Smooth muscle cell (in vitro differentiated cells): ENCODE measurements at regions not wholly inside any gene's neighbourhood (a gene's known extent, or its start where the extent isn't known, plus 50 kb on each side); places are given as distances from the start of the nearest gene placed in this dataset.

Source experiments
- DNase-seq: peaks from one replicate; lab custom pipeline; 2025; ENCODE audit not compliant: unreplicated experiment; lab: John Stamatoyannopoulos, UW
- H2AFZ ChIP-seq: fragments of 200-600 bp; sonication (generic); 2 replicates; pipeline ENCODE4 v1.6.0; 2016; ENCODE audit warnings: antibody characterized with exemption, low read depth, mild to moderate bottlenecking
- H3F3A ChIP-seq: fragments of 200-600 bp; sonication (generic); 2 replicates; pipeline ENCODE4 v1.6.0; 2017; ENCODE audit warnings: antibody characterized with exemption, low read depth
- H3K27ac ChIP-seq: fragments of 200-600 bp; sonication (generic); 2 replicates; pipeline ENCODE4 v1.5.1; 2016; ENCODE audit warnings: low read depth, mild to moderate bottlenecking
- H3K27me3 ChIP-seq: fragments of 200-600 bp; sonication (generic); 2 replicates; pipeline ENCODE4 v1.6.1; 2016; ENCODE audit warnings: low read depth, mild to moderate bottlenecking
- H3K36me3 ChIP-seq: fragments of 200-600 bp; sonication (generic); 2 replicates; pipeline ENCODE4 v1.5.1; 2016; ENCODE audit warnings: low read depth
- H3K4me1 ChIP-seq: fragments of 200-600 bp; sonication (generic); 2 replicates; pipeline ENCODE4 v1.5.1; 2016; ENCODE audit warnings: low read depth
- H3K4me2 ChIP-seq: fragments of 200-600 bp; sonication (generic); 2 replicates; pipeline ENCODE4 v1.6.0; 2016; ENCODE audit warnings: mild to moderate bottlenecking
- H3K4me3 ChIP-seq: fragments of 200-600 bp; sonication (generic); 2 replicates; pipeline ENCODE4 v1.5.1; 2016; ENCODE audit warnings: mild to moderate bottlenecking
- H3K79me2 ChIP-seq: fragments of 200-600 bp; sonication (generic); 2 replicates; pipeline ENCODE4 v1.6.0; 2016; ENCODE audit warnings: low read depth, mild to moderate bottlenecking
- H3K9ac ChIP-seq: fragments of 200-600 bp; sonication (generic); 2 replicates; pipeline ENCODE4 v1.6.0; 2016; ENCODE audit warnings: low read depth
- H3K9me3 ChIP-seq: fragments of 200-600 bp; sonication (generic); replicated peaks from 2 replicates; pipeline ENCODE4 v1.5.1; 2016; ENCODE audit warnings: low read depth
- H4K20me1 ChIP-seq: fragments of 200-600 bp; sonication (generic); 2 replicates; pipeline ENCODE4 v1.6.0; 2016; ENCODE audit warnings: low read depth
- CTCF ChIP-seq: fragments of 200-600 bp; sonication (generic); IDR thresholded peaks from 2 replicates; pipeline ENCODE4 v1.5.1; 2017; ENCODE audit warnings: borderline replicate concordance, mild to moderate bottlenecking, antibody characterized with exemption; ENCODE audit not compliant: insufficient read depth, poor library complexity, severe bottlenecking
- WGBS: methylation state at CpG from one replicate; pipeline ENCODE4 v1.1.7; 2016; ENCODE audit warnings: low lambda C conversion rate; 5-methylcytosine and 5-hydroxymethylcytosine counted together

GRCh38 chr3:82390868-82391267 lies 629.4 kb upstream of the GBE1 start:
- no peak overlapping the region for H3K27ac ChIP-seq
- H2AFZ ChIP-seq, result no peak overlapping the region
- H3K27me3 ChIP-seq, result no peaks in the 10 kb centered on the region
- no peak for TF ChIP-seq CTCF
- no peaks in the 10 kb centered on the region for H3F3A ChIP-seq
- WGBS, result 92% methylated on average over 4 of the region's 4 CpGs
- no peak for DNase-seq
- H3K9ac ChIP-seq, result no peak overlapping the region
- H3K4me3 ChIP-seq, result no peak overlapping the region
- H3K36me3 ChIP-seq, result no peaks in the 10 kb centered on the region
- H3K79me2 ChIP-seq, result no peaks in the 10 kb centered on the region
- H3K4me1 ChIP-seq, result no peaks in the 10 kb centered on the region
- H3K4me2 ChIP-seq, result no peak overlapping the region
- H4K20me1 ChIP-seq, result no peaks in the 10 kb centered on the region
- H3K9me3 ChIP-seq, result no peaks in the 10 kb centered on the region

DNA sequence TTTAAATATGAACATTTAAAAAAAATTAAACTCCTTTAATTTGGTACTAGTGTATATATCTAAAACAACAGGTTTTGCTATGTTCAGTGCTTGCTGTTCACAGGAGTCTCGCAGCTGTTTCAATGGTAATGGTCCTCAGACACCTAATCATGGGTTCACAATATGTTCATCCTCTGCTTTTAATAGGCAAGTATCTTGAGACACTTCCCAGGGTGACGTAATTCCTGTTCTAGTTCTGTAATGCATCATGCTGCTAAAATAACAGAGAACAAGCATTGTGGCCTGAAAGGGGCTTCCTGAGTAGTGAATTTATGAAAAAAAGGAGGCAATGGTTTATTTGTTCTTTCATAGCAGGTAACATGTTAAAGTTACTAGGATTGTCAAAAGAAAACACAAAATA lies 625.2 kb upstream of the GBE1 start:
- 82% methylated on average over 2 of the region's 2 CpGs for WGBS
- no peak for DNase-seq
- H3K79me2 ChIP-seq, result no peaks in the 10 kb centered on the region
- H3K36me3 ChIP-seq, result no peaks in the 10 kb centered on the region
- no peaks in the 10 kb centered on the region for H4K20me1 ChIP-seq
- no peak overlapping the region for H2AFZ ChIP-seq
- no peaks in the 10 kb centered on the region for H3K27me3 ChIP-seq
- H3K4me1 ChIP-seq, result no peaks in the 10 kb centered on the region
- H3F3A ChIP-seq, result no peaks in the 10 kb centered on the region
- H3K4me2 ChIP-seq, result no peak overlapping the region
- H3K9me3 ChIP-seq, result no peaks in the 10 kb centered on the region
- H3K27ac ChIP-seq, result no peak overlapping the region
- TF ChIP-seq CTCF, result no peak
- H3K4me3 ChIP-seq, result no peak overlapping the region
- H3K9ac ChIP-seq, result no peak overlapping the region

- H3K27ac ChIP-seq, result no peak overlapping the region
- no peak overlapping the region for H3K9ac ChIP-seq
- no peaks in the 10 kb centered on the region for H3K79me2 ChIP-seq
- H3K36me3 ChIP-seq, result no peaks in the 10 kb centered on the region
- H3K4me2 ChIP-seq, result no peak overlapping the region
- no peaks in the 10 kb centered on the region for H4K20me1 ChIP-seq
- H3K4me3 ChIP-seq, result no peak overlapping the region
- H3K9me3 ChIP-seq, result no peaks in the 10 kb centered on the region
- H2AFZ ChIP-seq, result no peak overlapping the region
- H3F3A ChIP-seq, result no peaks in the 10 kb centered on the region
- no peak for TF ChIP-seq CTCF
- no peaks in the 10 kb centered on the region for H3K4me1 ChIP-seq
- no peaks in the 10 kb centered on the region for H3K27me3 ChIP-seq
- 82% methylated on average over 3 of the region's 3 CpGs for WGBS
- no peak for DNase-seq
Measured at GRCh38 chr3:82384181-82384580, 622.7 kb upstream of the GBE1 start.

- H3K27ac ChIP-seq, result no peak overlapping the region
- WGBS, result 80% methylated on average over 4 of the region's 4 CpGs
- H3K9me3 ChIP-seq, result no peaks in the 10 kb centered on the region
- no peak overlapping the region for H2AFZ ChIP-seq
- DNase-seq, result no peak
- H3K36me3 ChIP-seq, result no peaks in the 10 kb centered on the region
- H3K4me1 ChIP-seq, result no peaks in the 10 kb centered on the region
- no peak overlapping the region for H3K4me2 ChIP-seq
- H3K27me3 ChIP-seq, result no peaks in the 10 kb centered on the region
- no peak overlapping the region for H3K9ac ChIP-seq
- no peaks in the 10 kb centered on the region for H3K79me2 ChIP-seq
- TF ChIP-seq CTCF, result no peak
- H3F3A ChIP-seq, result no peaks in the 10 kb centered on the region
- H3K4me3 ChIP-seq, result no peak overlapping the region
- H4K20me1 ChIP-seq, result no peaks in the 10 kb centered on the region
Measured at GRCh38 chr3:82382831-82383230, 621.4 kb upstream of the GBE1 start.
